Mesothelial cell of epicardium (in vitro differentiated cells): ENCODE measurements at regions not wholly inside any gene's neighbourhood (a gene's known extent, or its start where the extent isn't known, plus 50 kb on each side); places are given as distances from the start of the nearest gene placed in this dataset.

Experiments used
- DNase-seq, 2 experiments: peaks; one replicate each; pipeline ENCODE4 v3.0.0; 2021; ENCODE audit warnings: low spot score in 2 of 2; ENCODE audit not compliant: unreplicated experiment in 2 of 2
- H3K27ac Mint-ChIP-seq: 2 replicates; pipeline ENCODE4 v1.8.0; 2021; ENCODE audit warnings: mixed read lengths
- H3K27me3 Mint-ChIP-seq: 2 replicates; pipeline ENCODE4 v1.8.0; 2021; ENCODE audit warnings: low read depth, mixed read lengths
- H3K36me3 Mint-ChIP-seq: 2 replicates; pipeline ENCODE4 v1.8.0; 2021; ENCODE audit warnings: mixed read lengths
- H3K4me1 Mint-ChIP-seq: 2 replicates; pipeline ENCODE4 v1.8.0; 2021; ENCODE audit warnings: mixed read lengths
- H3K4me3 Mint-ChIP-seq: 2 replicates; pipeline ENCODE4 v1.8.0; 2021; ENCODE audit warnings: mild to moderate bottlenecking, moderate library complexity, mixed read lengths
- H3K9me3 Mint-ChIP-seq: 2 replicates; pipeline ENCODE4 v1.8.0; 2021; ENCODE audit warnings: mixed read lengths
- CTCF ChIP-seq: fragments of 200-600 bp; sonication (generic); IDR thresholded peaks from one replicate; pipeline ENCODE4 v1.5.0; 2021; ENCODE audit warnings: antibody characterized with exemption; ENCODE audit not compliant: unreplicated experiment

DNA sequence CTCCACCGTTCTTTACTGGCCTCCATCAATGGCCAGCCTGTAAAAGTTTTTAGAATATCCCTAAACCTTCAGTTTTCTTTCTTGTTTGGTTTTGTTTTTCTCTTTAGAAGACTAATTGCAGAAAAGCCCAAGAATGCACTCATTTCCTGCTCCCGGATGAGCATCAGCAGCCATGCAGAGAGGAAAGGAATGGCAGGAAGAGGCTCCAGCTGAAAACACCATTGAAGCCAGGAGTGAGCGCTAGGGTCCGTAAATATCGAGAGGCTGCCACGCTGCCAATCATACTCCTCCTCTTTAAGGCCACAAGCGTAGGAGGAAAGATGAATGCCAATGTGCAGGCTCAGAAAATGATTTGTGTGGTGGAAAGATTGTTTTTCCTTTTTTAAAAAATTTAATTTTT is 57.4 kb upstream of the UBE2L5 start:
- no peak overlapping the region for H3K4me3 Mint-ChIP-seq
- no peak for TF ChIP-seq CTCF
- no peak for DNase-seq
- peak overlapping the region; percentile 72 for H3K27ac Mint-ChIP-seq
- H3K4me1 Mint-ChIP-seq, result peaks cover 25% of the 10 kb centered on the region
- H3K9me3 Mint-ChIP-seq, result no peaks in the 10 kb centered on the region
- no peaks in the 10 kb centered on the region for H3K27me3 Mint-ChIP-seq
- H3K36me3 Mint-ChIP-seq, result no peaks in the 10 kb centered on the region

GRCh38 chr13:30366088-30366487 is 56.2 kb upstream of the UBE2L5 start:
- TF ChIP-seq CTCF, result no peak

GRCh38 chr13:30367296-30367695 is 55.0 kb upstream of the UBE2L5 start:
- peaks cover 30% of the 10 kb centered on the region for H3K4me1 Mint-ChIP-seq
- no peak overlapping the region for H3K4me3 Mint-ChIP-seq
- no peaks in the 10 kb centered on the region for H3K36me3 Mint-ChIP-seq
- H3K27ac Mint-ChIP-seq, result no peak overlapping the region
- TF ChIP-seq CTCF, result no peak
- no peaks in the 10 kb centered on the region for H3K9me3 Mint-ChIP-seq
- H3K27me3 Mint-ChIP-seq, result no peaks in the 10 kb centered on the region
- no peak for DNase-seq

More at GRCh38 chr13:30366088-30366487, 56.2 kb upstream of the UBE2L5 start:
- no peaks in the 10 kb centered on the region for H3K9me3 Mint-ChIP-seq
- H3K27me3 Mint-ChIP-seq, result no peaks in the 10 kb centered on the region
- peaks cover 25% of the 10 kb centered on the region for H3K4me1 Mint-ChIP-seq
- DNase-seq, result no peak
- H3K27ac Mint-ChIP-seq, result no peak overlapping the region
- no peak overlapping the region for H3K4me3 Mint-ChIP-seq
- no peaks in the 10 kb centered on the region for H3K36me3 Mint-ChIP-seq

DNA sequence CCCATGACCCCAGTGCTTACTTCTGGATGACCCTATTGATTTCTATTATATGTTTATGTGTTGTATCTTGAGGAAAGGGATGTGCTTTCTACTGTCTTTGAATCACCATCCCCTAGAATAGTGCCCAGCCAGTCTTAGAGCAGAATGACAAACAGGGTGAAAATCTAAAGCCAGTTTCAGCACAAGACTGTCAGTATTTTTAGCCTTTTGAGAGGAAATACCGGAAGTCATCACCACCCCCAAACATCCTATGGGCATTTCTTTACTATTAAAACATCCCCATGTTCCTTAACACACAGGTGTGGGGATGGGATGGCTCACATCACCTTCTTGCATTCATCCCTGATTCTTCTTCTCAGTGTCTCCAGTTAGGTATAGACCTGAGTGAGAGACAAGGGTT is 52.1 kb upstream of the UBE2L5 start:
- Mint-ChIP-seq H3K27me3 (no peaks in the 10 kb centered on the region), H3K9me3 (no peaks in the 10 kb centered on the region), H3K36me3 (no peaks in the 10 kb centered on the region), H3K4me1 (peaks cover 10% of the 10 kb centered on the region), H3K4me3 (no peak overlapping the region), H3K27ac (no peak overlapping the region)
- DNase-seq, result no peak
- TF ChIP-seq CTCF, result no peak

GRCh38 chr13:30370916-30371521 is 51.3 kb upstream of the UBE2L5 start:
- Mint-ChIP-seq H3K36me3 (no peaks in the 10 kb centered on the region), H3K27me3 (no peaks in the 10 kb centered on the region), H3K27ac (no peak overlapping the region), H3K9me3 (no peaks in the 10 kb centered on the region), H3K4me3 (no peak overlapping the region), H3K4me1 (peaks cover 5% of the 10 kb centered on the region)
- DNase-seq, result no peak
- no peak for TF ChIP-seq CTCF
